ENCODE measurements at regions not wholly inside any gene's neighbourhood (a gene's known extent, or its start where the extent isn't known, plus 50 kb on each side); places are given as distances from the start of the nearest gene placed in this dataset.

- ATAC-seq: no peak
- TF ChIP-seq POU6F1 (CRISPR knock-in tag; IDR thresholded peaks at IDR 0.05; ENCODE audit: borderline replicate concordance, low read depth) (no peak), BACH2 (CRISPR knock-in tag; IDR thresholded peaks at IDR 0.05; ENCODE audit: borderline replicate concordance) (no peak), TCF4 (CRISPR knock-in tag; IDR thresholded peaks at IDR 0.05; ENCODE audit: borderline replicate concordance) (no peak), ZNF8 (CRISPR knock-in tag; IDR thresholded peaks at IDR 0.05) (no peak), SNAI2 (CRISPR knock-in tag; IDR thresholded peaks at IDR 0.05) (no peak), RARB (CRISPR knock-in tag; IDR thresholded peaks at IDR 0.05) (no peak), ESRRG (CRISPR knock-in tag; IDR thresholded peaks at IDR 0.05) (no peak)
Measured at GRCh38 chr13:57087006-57087405, 53.7 kb upstream of the PRR20A start.
